H9 (cell line): ENCODE measurements at regions not wholly inside any gene's neighbourhood (a gene's known extent, or its start where the extent isn't known, plus 50 kb on each side); places are given as distances from the start of the nearest gene placed in this dataset.
"Not testable (repeated sequence)": the region's sequence is repeated elsewhere in the genome, so short reads cannot be mapped to it uniquely, and the experiment has no call there.

Experiments used
- DNase-seq: peaks from one replicate; pipeline ENCODE4 v3.0.0-alpha.2; 2017
- H2AFZ ChIP-seq: one replicate; pipeline ENCODE4 v1.6.1; 2013; ENCODE audit warnings: mild to moderate bottlenecking, low read length, control low read depth, moderate library complexity
- H2AK5ac ChIP-seq: 2 replicates; pipeline ENCODE4 v1.6.1; 2013; ENCODE audit warnings: low read length, control low read depth, mixed read lengths; ENCODE audit not compliant: insufficient read length
- H2BK120ac ChIP-seq: one replicate; pipeline ENCODE4 v1.6.1; 2013; ENCODE audit warnings: low read depth, mild to moderate bottlenecking, low read length, control low read depth, inconsistent platforms; ENCODE audit not compliant: poor library complexity, severe bottlenecking
- H2BK12ac ChIP-seq: 2 replicates; pipeline ENCODE4 v1.6.1; 2013; ENCODE audit warnings: low read length, control low read depth, mixed read lengths, low read depth; ENCODE audit not compliant: insufficient read length
- H2BK15ac ChIP-seq: 2 replicates; pipeline ENCODE4 v1.6.1; 2013; ENCODE audit warnings: low read depth, low read length, control low read depth
- H2BK20ac ChIP-seq: one replicate; pipeline ENCODE4 v1.6.1; 2013; ENCODE audit warnings: low read depth, mild to moderate bottlenecking, low read length, control low read depth, inconsistent platforms; ENCODE audit not compliant: poor library complexity, severe bottlenecking
- H2BK5ac ChIP-seq: 2 replicates; pipeline ENCODE4 v1.6.1; 2013; ENCODE audit warnings: low read length, control low read depth, mixed read lengths; ENCODE audit not compliant: insufficient read length
- H3K14ac ChIP-seq: 2 replicates; pipeline ENCODE4 v1.6.1; 2013; ENCODE audit warnings: low read length, control low read depth; ENCODE audit not compliant: insufficient read depth
- H3K18ac ChIP-seq: 2 replicates; pipeline ENCODE4 v1.6.1; 2013; ENCODE audit warnings: low read depth, mild to moderate bottlenecking, mixed read lengths, low read length, control low read depth; ENCODE audit not compliant: insufficient read length
- H3K23ac ChIP-seq: 2 replicates; pipeline ENCODE4 v1.6.1; 2013; ENCODE audit warnings: low read length, control low read depth, mixed read lengths, low read depth; ENCODE audit not compliant: insufficient read length
- H3K23me2 ChIP-seq: 2 replicates; pipeline ENCODE4 v1.6.1; 2013; ENCODE audit warnings: low read depth, mild to moderate bottlenecking, mixed read lengths, low read length, control low read depth; ENCODE audit not compliant: insufficient read length, poor library complexity, severe bottlenecking
- H3K27ac ChIP-seq: 2 replicates; pipeline ENCODE4 v1.5.1; 2013; ENCODE audit warnings: low read length, control low read depth, mixed read lengths, low read depth; ENCODE audit not compliant: insufficient read length
- H3K27me3 ChIP-seq: 2 replicates; pipeline ENCODE4 v1.6.1; 2013; ENCODE audit warnings: low read length, control low read depth, inconsistent platforms; ENCODE audit not compliant: insufficient read depth
- H3K4ac ChIP-seq: 2 replicates; pipeline ENCODE4 v1.6.1; 2013; ENCODE audit warnings: low read depth, mild to moderate bottlenecking, control low read depth, inconsistent platforms, low read length, moderate library complexity
- H3K4me1 ChIP-seq: 2 replicates; pipeline ENCODE4 v1.6.1; 2013; ENCODE audit warnings: low read length, control low read depth, inconsistent platforms; ENCODE audit not compliant: insufficient read depth
- H3K4me2 ChIP-seq: 2 replicates; pipeline ENCODE4 v1.6.1; 2013; ENCODE audit warnings: low read length, control low read depth, mixed read lengths; ENCODE audit not compliant: insufficient read length, insufficient read depth
- H3K56ac ChIP-seq: 2 replicates; pipeline ENCODE4 v1.6.1; 2013; ENCODE audit warnings: low read depth, mild to moderate bottlenecking, mixed read lengths, low read length, control low read depth; ENCODE audit not compliant: insufficient read length
- H3K79me1 ChIP-seq: 2 replicates; pipeline ENCODE4 v1.6.1; 2013; ENCODE audit warnings: low read depth, mild to moderate bottlenecking, moderate library complexity, low read length, control low read depth, inconsistent platforms; ENCODE audit not compliant: insufficient read depth, poor library complexity, severe bottlenecking
- H3K79me2 ChIP-seq: 2 replicates; pipeline ENCODE4 v1.6.1; 2013; ENCODE audit warnings: low read length, control low read depth, inconsistent platforms; ENCODE audit not compliant: insufficient read depth
- H3K9ac ChIP-seq: 2 replicates; pipeline ENCODE4 v1.6.1; 2013; ENCODE audit warnings: low read length, control low read depth, mixed read lengths; ENCODE audit not compliant: insufficient read length; ENCODE audit errors: extremely low read depth
- H3K9me3 ChIP-seq: one replicate; pipeline ENCODE4 v1.6.1; 2013; ENCODE audit warnings: low read depth, low read length, inconsistent platforms; ENCODE audit not compliant: control insufficient read depth
- H3T11ph ChIP-seq: one replicate; pipeline ENCODE4 v1.6.1; 2013; ENCODE audit warnings: mild to moderate bottlenecking, low read length, control low read depth, inconsistent platforms
- H4K20me1 ChIP-seq: one replicate; pipeline ENCODE4 v1.6.1; 2013; ENCODE audit not compliant: control insufficient read depth, insufficient read length, insufficient read depth
- H4K5ac ChIP-seq: 2 replicates; pipeline ENCODE4 v1.6.1; 2013; ENCODE audit warnings: low read depth, mild to moderate bottlenecking, mixed read lengths, low read length, control low read depth; ENCODE audit not compliant: insufficient read length
- H4K8ac ChIP-seq: replicated peaks from 2 replicates; pipeline ENCODE4 v1.6.1; 2013; ENCODE audit warnings: low read length, control low read depth, mixed read lengths, low read depth; ENCODE audit not compliant: insufficient read length
- H4K91ac ChIP-seq: 2 replicates; pipeline ENCODE4 v1.6.1; 2013; ENCODE audit warnings: low read depth, mild to moderate bottlenecking, moderate library complexity, mixed read lengths, low read length, control low read depth; ENCODE audit not compliant: insufficient read length
- H3K27ac Mint-ChIP-seq, 3 experiments: 2 replicates in 2 of 3; 3 replicates in 1 of 3; pipeline ENCODE4 v1.8.0; 2020 to 2021; ENCODE audit warnings: mixed read lengths in 3 of 3, mild to moderate bottlenecking in 1 of 3, moderate library complexity in 1 of 3
- H3K27me3 Mint-ChIP-seq: 2 replicates; pipeline ENCODE4 v1.8.0; 2021; ENCODE audit warnings: low read depth, mild to moderate bottlenecking, moderate library complexity, mixed read lengths
- H3K36me3 Mint-ChIP-seq, 3 experiments: 2 replicates in 2 of 3; 3 replicates in 1 of 3; pipeline ENCODE4 v1.8.0; 2020 to 2021; ENCODE audit warnings: low read depth in 3 of 3, mixed read lengths in 3 of 3; ENCODE audit not compliant: insufficient read depth in 1 of 3
- H3K4me1 Mint-ChIP-seq, 2 experiments: 2 replicates each; pipeline ENCODE4 v1.8.0; 2020; ENCODE audit warnings: mixed read lengths in 2 of 2
- H3K4me3 Mint-ChIP-seq, 2 experiments: 2 replicates in 1 of 2; 3 replicates in 1 of 2; pipeline ENCODE4 v1.8.0; 2020 to 2021; ENCODE audit warnings: mild to moderate bottlenecking in 2 of 2, mixed read lengths in 2 of 2, moderate library complexity in 1 of 2
- H3K9me3 Mint-ChIP-seq, 2 experiments: 2 replicates in 1 of 2; 3 replicates in 1 of 2; pipeline ENCODE4 v1.8.0; 2020; ENCODE audit warnings: mild to moderate bottlenecking in 2 of 2, mixed read lengths in 2 of 2, moderate library complexity in 1 of 2
- CTCF ChIP-seq: fragments of 200-600 bp; sonication (generic); conservative IDR thresholded peaks from 3 replicates; pipeline ENCODE4 v1.8.0; 2021; ENCODE audit warnings: antibody characterized with exemption, mild to moderate bottlenecking
- WGBS: extraction: QIAGEN DNeasy Blood & Tissue Kit; methylation state at CpG from one replicate; pipeline ENCODE4 v1.1.7; 2013; ENCODE audit warnings: missing lambda C conversion rate, low lambda C conversion rate, mixed read lengths; ENCODE audit not compliant: insufficient read length; ENCODE audit errors: extremely low coverage; 5-methylcytosine and 5-hydroxymethylcytosine counted together

- no peak overlapping the region for H3K27ac ChIP-seq
- no peak overlapping the region for H3K23ac ChIP-seq
- no peak overlapping the region for H2AFZ ChIP-seq
- no peak overlapping the region for H4K91ac ChIP-seq
- no peak overlapping the region for H4K8ac ChIP-seq
- H3K9me3 Mint-ChIP-seq: peaks cover 4 to 10% of the 10 kb centered on the region in 2 experiments; a peak in 4 of 5 replicates
- H3K4me1 Mint-ChIP-seq: no peaks in the 10 kb centered on the region
- H2BK15ac ChIP-seq: no peak overlapping the region
- no peak overlapping the region for H3K56ac ChIP-seq
- H2BK20ac ChIP-seq: no peak overlapping the region
- no peak overlapping the region for H3K18ac ChIP-seq
- no peak overlapping the region for H3K9ac ChIP-seq
- no peaks in the 10 kb centered on the region for H3K27me3 ChIP-seq
- no peaks in the 10 kb centered on the region for H3K79me2 ChIP-seq
- no peaks in the 10 kb centered on the region for H3K36me3 Mint-ChIP-seq
- no peaks in the 10 kb centered on the region for H3K79me1 ChIP-seq
- H3K27me3 Mint-ChIP-seq: no peaks in the 10 kb centered on the region
- no peaks in the 10 kb centered on the region for H3K23me2 ChIP-seq
- no peak overlapping the region for H3K14ac ChIP-seq
- no peak overlapping the region for H3K27ac Mint-ChIP-seq
- H2BK120ac ChIP-seq: no peak overlapping the region
- no peak overlapping the region for H3K4ac ChIP-seq
- no CpG with 5 or more reads among the region's 3 CpGs for WGBS
- no peaks in the 10 kb centered on the region for H4K20me1 ChIP-seq
- no peak overlapping the region for H4K5ac ChIP-seq
- H3K9me3 ChIP-seq: no peaks in the 10 kb centered on the region
- H2AK5ac ChIP-seq: no peak overlapping the region
- no peak overlapping the region for H3K4me3 Mint-ChIP-seq
- H3T11ph ChIP-seq: no peak overlapping the region
- H2BK12ac ChIP-seq: no peak overlapping the region
- TF ChIP-seq CTCF: no peak
- H3K4me2 ChIP-seq: no peak overlapping the region
- no peak for DNase-seq
- H2BK5ac ChIP-seq: no peak overlapping the region
- no peaks in the 10 kb centered on the region for H3K4me1 ChIP-seq
Observed at GRCh38 chr1:194755241-194755994, 1569.0 kb upstream of the B3GALT2 start.

GRCh38 chr1:194738843-194739242 is 1552.4 kb upstream of the B3GALT2 start:
- not testable (repeated sequence) for H3K27me3 Mint-ChIP-seq, H3K27me3 ChIP-seq, H3K79me1 ChIP-seq, H2BK12ac ChIP-seq, H3K18ac ChIP-seq, H4K91ac ChIP-seq, H2BK15ac ChIP-seq, H3T11ph ChIP-seq, H3K4me1 Mint-ChIP-seq, H3K9me3 ChIP-seq, H2BK5ac ChIP-seq, H3K79me2 ChIP-seq, DNase-seq, H4K8ac ChIP-seq, H2AK5ac ChIP-seq, H3K27ac Mint-ChIP-seq, H2BK120ac ChIP-seq, H3K4ac ChIP-seq, H3K4me2 ChIP-seq, H3K4me1 ChIP-seq, H3K9ac ChIP-seq, H3K9me3 Mint-ChIP-seq, H2AFZ ChIP-seq, H3K56ac ChIP-seq, H3K36me3 Mint-ChIP-seq, H3K23ac ChIP-seq, H3K27ac ChIP-seq, H3K4me3 Mint-ChIP-seq, H3K14ac ChIP-seq, H2BK20ac ChIP-seq, H4K20me1 ChIP-seq, H4K5ac ChIP-seq, H3K23me2 ChIP-seq
- no CpG with 5 or more reads among the region's 5 CpGs for WGBS
